Hepatocyte (in vitro differentiated cells): ENCODE measurements at regions not wholly inside any gene's neighbourhood (a gene's known extent, or its start where the extent isn't known, plus 50 kb on each side); places are given as distances from the start of the nearest gene placed in this dataset.

Source experiments
- DNase-seq: peaks from one replicate; pipeline ENCODE4 v3.0.0-alpha.2; 2016; ENCODE audit warnings: low spot score
- H2AFZ ChIP-seq: fragments of 200-600 bp; sonication (generic); 2 replicates; pipeline ENCODE4 v1.6.0; 2016; ENCODE audit warnings: antibody characterized with exemption, mild to moderate bottlenecking
- H3K27ac ChIP-seq: fragments of 200-600 bp; sonication (generic); 2 replicates; pipeline ENCODE4 v1.5.1; 2016; ENCODE audit warnings: mild to moderate bottlenecking
- H3K27me3 ChIP-seq: fragments of 200-600 bp; sonication (generic); 2 replicates; pipeline ENCODE4 v1.6.1; 2016
- H3K36me3 ChIP-seq: fragments of 200-600 bp; sonication (generic); replicated peaks from 2 replicates; pipeline ENCODE4 v1.5.1; 2016; ENCODE audit warnings: low read depth; ENCODE audit not compliant: insufficient read depth
- H3K4me1 ChIP-seq: fragments of 200-600 bp; sonication (generic); 2 replicates; pipeline ENCODE4 v1.5.1; 2016; ENCODE audit warnings: mild to moderate bottlenecking, moderate library complexity; ENCODE audit not compliant: insufficient read depth
- H3K4me2 ChIP-seq: fragments of 200-600 bp; sonication (generic); 2 replicates; pipeline ENCODE4 v1.6.0; 2016
- H3K4me3 ChIP-seq: fragments of 200-600 bp; sonication (generic); 2 replicates; pipeline ENCODE4 v1.5.1; 2016; ENCODE audit warnings: mild to moderate bottlenecking
- H3K79me2 ChIP-seq: fragments of 200-600 bp; sonication (generic); 2 replicates; pipeline ENCODE4 v1.6.0; 2017; ENCODE audit warnings: mild to moderate bottlenecking
- H3K9me2 ChIP-seq: fragments of 200-600 bp; sonication (generic); replicated peaks from 2 replicates; pipeline ENCODE4 v1.6.0; 2017; ENCODE audit warnings: mild to moderate bottlenecking; ENCODE audit not compliant: insufficient read depth
- H3K9me3 ChIP-seq: fragments of 200-600 bp; sonication (generic); 2 replicates; pipeline ENCODE4 v1.5.1; 2016; ENCODE audit warnings: low read depth, mild to moderate bottlenecking
- H4K20me1 ChIP-seq: fragments of 200-600 bp; sonication (generic); 2 replicates; pipeline ENCODE4 v1.6.0; 2016; ENCODE audit warnings: mild to moderate bottlenecking; ENCODE audit not compliant: insufficient read depth, poor library complexity, severe bottlenecking
- CTCF ChIP-seq: fragments of 200-600 bp; sonication (generic); IDR thresholded peaks from 2 replicates; pipeline ENCODE4 v1.5.1; 2016; ENCODE audit warnings: antibody characterized with exemption, mild to moderate bottlenecking; ENCODE audit not compliant: poor library complexity
- EZH2 ChIP-seq: fragments of 200-600 bp; sonication (generic); IDR thresholded peaks from 2 replicates; pipeline ENCODE4 v1.6.1; 2016; ENCODE audit warnings: antibody characterized with exemption, mild to moderate bottlenecking, borderline replicate concordance
- EZH2phosphoT487 ChIP-seq: fragments of 200-600 bp; sonication (generic); IDR thresholded peaks from one replicate; pipeline ENCODE4 v1.6.1; 2018; ENCODE audit warnings: antibody characterized with exemption, mild to moderate bottlenecking, low read depth, moderate library complexity; ENCODE audit not compliant: unreplicated experiment, severe bottlenecking
- WGBS: methylation state at CpG from one replicate; pipeline ENCODE4 v1.1.6; 2016; ENCODE audit warnings: low lambda C conversion rate; ENCODE audit errors: missing lambda C conversion rate; 5-methylcytosine and 5-hydroxymethylcytosine counted together

GRCh38 chr10:111579473-111579872 is 502.6 kb downstream of the ADRA2A start:
- H3K9me2 ChIP-seq = no peaks in the 10 kb centered on the region
- no peaks in the 10 kb centered on the region for H3K9me3 ChIP-seq
- H4K20me1 ChIP-seq = no peaks in the 10 kb centered on the region
- H3K36me3 ChIP-seq = no peaks in the 10 kb centered on the region
- H3K79me2 ChIP-seq = no peaks in the 10 kb centered on the region
- no peaks in the 10 kb centered on the region for H3K4me1 ChIP-seq
- WGBS = 23% methylated on average over 1 of the region's 1 CpG
- H2AFZ ChIP-seq = no peak overlapping the region
- no peak overlapping the region for H3K4me3 ChIP-seq
- no peak overlapping the region for H3K4me2 ChIP-seq
- no peak for DNase-seq
- H3K27ac ChIP-seq = no peak overlapping the region
- no peaks in the 10 kb centered on the region for H3K27me3 ChIP-seq
- TF ChIP-seq CTCF = no peak
- peak; percentile 67 for TF ChIP-seq EZH2phosphoT487

GRCh38 chr10:111590703-111591102 is 513.9 kb downstream of the ADRA2A start:
- no peak for DNase-seq
- H4K20me1 ChIP-seq = no peaks in the 10 kb centered on the region
- no peaks in the 10 kb centered on the region for H3K9me2 ChIP-seq
- H3K4me1 ChIP-seq = no peaks in the 10 kb centered on the region
- H3K36me3 ChIP-seq = no peaks in the 10 kb centered on the region
- no peaks in the 10 kb centered on the region for H3K9me3 ChIP-seq
- no peaks in the 10 kb centered on the region for H3K79me2 ChIP-seq
- no peak overlapping the region for H3K4me2 ChIP-seq
- H3K4me3 ChIP-seq = no peak overlapping the region
- no peak overlapping the region for H3K27ac ChIP-seq
- H3K27me3 ChIP-seq = no peaks in the 10 kb centered on the region
- TF ChIP-seq CTCF (no peak), EZH2phosphoT487 (no peak), EZH2 (no peak)
- WGBS = 67% methylated on average over 3 of the region's 3 CpGs
- no peak overlapping the region for H2AFZ ChIP-seq

- Histone ChIP-seq H3K79me2 (no peaks in the 10 kb centered on the region), H3K4me1 (no peaks in the 10 kb centered on the region), H3K4me3 (no peak overlapping the region), H3K27me3 (no peaks in the 10 kb centered on the region), H3K9me2 (no peaks in the 10 kb centered on the region), H3K9me3 (no peaks in the 10 kb centered on the region), H3K36me3 (no peaks in the 10 kb centered on the region), H3K27ac (no peak overlapping the region), H3K4me2 (no peak overlapping the region), H2AFZ (no peak overlapping the region), H4K20me1 (no peaks in the 10 kb centered on the region)
- no peak for TF ChIP-seq CTCF
- WGBS = 60% methylated on average over 3 of the region's 3 CpGs
- no peak for DNase-seq
These were observed 516.7 kb downstream of the ADRA2A start for GRCh38 chr10:111593578-111593977.

GRCh38 chr10:111595173-111595572 is 518.3 kb downstream of the ADRA2A start:
- TF ChIP-seq CTCF (no peak), EZH2 (no peak), EZH2phosphoT487 (no peak)
- Histone ChIP-seq H3K36me3 (no peaks in the 10 kb centered on the region), H4K20me1 (no peaks in the 10 kb centered on the region), H3K4me3 (no peak overlapping the region), H3K4me1 (no peaks in the 10 kb centered on the region), H3K27ac (no peak overlapping the region), H3K9me2 (no peaks in the 10 kb centered on the region), H3K27me3 (no peaks in the 10 kb centered on the region), H3K9me3 (no peaks in the 10 kb centered on the region), H2AFZ (no peak overlapping the region), H3K79me2 (no peaks in the 10 kb centered on the region), H3K4me2 (no peak overlapping the region)
- WGBS = 79% methylated on average over 3 of the region's 3 CpGs
- DNase-seq = no peak
